Activated CD8-positive, alpha-beta memory T cell treated with anti-CD3 and anti-CD28 coated beads, Interleukin-2, amount 10 ng/mL, durations not matched to agents 7 days and 5 days (primary cell): ENCODE measurements at regions not wholly inside any gene's neighbourhood (a gene's known extent, or its start where the extent isn't known, plus 50 kb on each side); places are given as distances from the start of the nearest gene placed in this dataset.
"Not testable (repeated sequence)": the region's sequence is repeated elsewhere in the genome, so short reads cannot be mapped to it uniquely, and the experiment has no call there.

ENCODE experiments used
- ATAC-seq: fragments of 150-1000 bp; cut with Tn5 transposase; one replicate; pipeline ENCODE4 v1.10.0; 2021; ENCODE audit warnings: moderate library complexity
- CTCF ChIA-PET: fragments of 350-600 bp; sonication (Branson Sonifier 250); formaldehyde crosslinking; loops from one replicate; lab custom pipeline; 2021; ENCODE audit warnings: antibody characterized with exemption; lab: Charles Lee
- DNase-seq: peaks from one replicate; pipeline ENCODE4 v3.0.0-alpha.2; 2020
- H3K27ac Mint-ChIP-seq: one replicate; pipeline ENCODE4 v1.8.0; 2021; ENCODE audit warnings: mild to moderate bottlenecking, mixed read lengths
- H3K27me3 Mint-ChIP-seq: one replicate; pipeline ENCODE4 v1.8.0; 2021; ENCODE audit warnings: mixed read lengths
- H3K36me3 Mint-ChIP-seq: one replicate; pipeline ENCODE4 v1.8.0; 2021; ENCODE audit warnings: mild to moderate bottlenecking, mixed read lengths
- H3K4me1 Mint-ChIP-seq: one replicate; pipeline ENCODE4 v1.8.0; 2021; ENCODE audit warnings: mixed read lengths
- H3K4me3 Mint-ChIP-seq: one replicate; pipeline ENCODE4 v1.8.0; 2021; ENCODE audit warnings: mild to moderate bottlenecking, moderate library complexity, mixed read lengths
- H3K9me3 Mint-ChIP-seq: one replicate; pipeline ENCODE4 v1.8.0; 2022; ENCODE audit warnings: low read depth, mixed read lengths

DNA sequence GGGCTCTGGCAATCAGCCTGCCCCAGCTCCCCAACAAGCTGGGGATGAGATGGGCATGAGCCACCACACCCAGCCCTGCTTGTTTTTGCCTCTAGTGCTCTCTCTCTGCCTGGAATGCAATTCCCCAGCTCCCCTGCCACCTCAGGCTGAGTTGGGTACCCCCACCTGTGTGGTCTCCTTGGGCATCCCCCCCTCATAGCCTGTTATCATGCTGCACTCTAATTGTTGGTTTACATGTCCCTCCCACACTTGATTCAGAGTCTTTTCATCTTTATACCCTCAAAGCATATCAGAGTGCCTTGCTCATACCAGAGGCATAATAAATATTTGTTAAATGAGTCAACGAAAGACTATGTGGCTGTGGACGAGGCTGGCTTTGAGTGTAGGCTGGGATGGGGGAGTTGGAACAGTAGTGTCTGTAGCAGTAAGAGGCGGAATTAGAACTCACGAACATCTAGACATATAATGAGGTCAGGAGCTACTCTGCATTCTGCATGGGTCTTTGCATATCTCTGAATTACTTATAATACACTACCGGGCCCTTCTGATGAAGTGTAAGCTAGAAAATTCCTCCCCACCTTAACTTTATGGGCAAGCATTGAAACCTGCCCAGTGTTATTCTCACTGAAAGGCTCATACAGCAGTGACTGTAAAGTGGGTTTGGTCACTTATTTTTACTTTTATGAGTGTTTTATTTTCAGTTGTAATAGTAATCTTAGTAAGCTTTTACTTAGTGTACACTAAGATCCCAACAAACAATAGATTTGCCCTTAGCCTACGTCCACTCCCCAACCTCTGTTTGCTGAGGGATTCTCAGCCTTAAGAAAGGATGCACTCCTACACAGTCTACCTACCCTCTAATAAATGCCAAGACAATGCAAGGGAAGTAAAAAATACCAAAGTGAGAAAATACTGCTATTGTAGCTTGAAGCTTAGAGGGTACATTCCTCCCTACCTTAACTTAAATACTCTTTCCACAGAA is 58.7 kb downstream of the EDN1 start:
- Mint-ChIP-seq H3K4me3 (no peak overlapping the region), H3K9me3 (peaks cover 2% of the 10 kb centered on the region), H3K36me3 (no peaks in the 10 kb centered on the region), H3K27ac (no peak overlapping the region), H3K4me1 (no peaks in the 10 kb centered on the region), H3K27me3 (no peaks in the 10 kb centered on the region)
- DNase-seq (no peak), ATAC-seq (no peak)
- CTCF ChIA-PET: no interaction called here

DNA sequence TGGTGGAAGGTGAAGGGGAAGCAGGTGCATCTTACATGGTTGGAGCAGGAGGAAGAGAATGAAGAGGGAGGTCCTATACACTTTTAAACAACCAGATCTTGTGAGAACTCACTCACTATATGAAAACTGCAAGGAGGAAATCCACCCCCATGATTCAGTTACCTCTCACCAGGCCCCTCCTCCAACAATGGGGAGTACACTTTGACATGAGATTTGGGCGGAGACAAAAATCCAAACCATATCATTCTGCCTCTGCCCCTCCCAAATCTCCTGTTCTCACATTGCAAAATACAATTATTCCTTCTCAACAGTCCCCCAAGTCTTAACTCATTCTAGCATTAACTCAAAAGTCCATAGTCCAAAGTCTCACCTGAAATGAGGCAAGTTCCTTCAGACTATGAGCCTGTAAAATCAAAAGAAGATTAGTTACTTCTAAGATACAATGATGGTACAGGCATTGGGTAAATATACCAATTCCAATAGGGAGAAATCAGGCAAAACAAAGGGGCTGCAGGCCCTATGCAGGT is 60.5 kb downstream of the EDN1 start:
- CTCF ChIA-PET: no interaction called here
- ATAC-seq: no peak
- Mint-ChIP-seq H3K27ac (no peak overlapping the region), H3K27me3 (no peaks in the 10 kb centered on the region), H3K36me3 (no peaks in the 10 kb centered on the region), H3K4me1 (no peaks in the 10 kb centered on the region), H3K4me3 (no peak overlapping the region), H3K9me3 (peaks cover 2% of the 10 kb centered on the region)
- DNase-seq: no peak

DNA sequence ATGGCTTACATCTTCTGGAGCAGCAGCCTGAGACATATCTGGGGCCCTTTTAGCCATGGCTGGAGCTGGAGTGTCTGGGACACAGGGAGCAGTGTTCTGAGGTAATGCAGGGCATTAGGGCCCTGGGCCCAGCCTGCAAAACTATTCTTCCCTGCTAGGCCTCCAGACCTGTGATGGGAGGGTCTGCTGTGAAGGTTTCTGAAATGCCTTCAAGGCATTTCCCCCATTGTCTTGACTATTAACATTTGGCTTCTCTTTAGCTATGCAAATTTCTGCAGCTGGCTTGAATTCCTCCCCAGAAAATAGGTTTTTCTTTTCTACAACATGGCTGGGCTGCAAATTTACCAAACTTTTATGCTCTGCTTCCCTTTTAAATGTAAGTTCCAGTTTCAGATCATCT is 61.5 kb downstream of the EDN1 start:
- Mint-ChIP-seq H3K4me1 (no peaks in the 10 kb centered on the region), H3K4me3 (no peak overlapping the region), H3K9me3 (peaks cover 2% of the 10 kb centered on the region), H3K36me3 (no peaks in the 10 kb centered on the region), H3K27ac (no peak overlapping the region), H3K27me3 (no peaks in the 10 kb centered on the region)
- no peak for DNase-seq
- CTCF ChIA-PET: no interaction called here
- ATAC-seq: no peak

DNA sequence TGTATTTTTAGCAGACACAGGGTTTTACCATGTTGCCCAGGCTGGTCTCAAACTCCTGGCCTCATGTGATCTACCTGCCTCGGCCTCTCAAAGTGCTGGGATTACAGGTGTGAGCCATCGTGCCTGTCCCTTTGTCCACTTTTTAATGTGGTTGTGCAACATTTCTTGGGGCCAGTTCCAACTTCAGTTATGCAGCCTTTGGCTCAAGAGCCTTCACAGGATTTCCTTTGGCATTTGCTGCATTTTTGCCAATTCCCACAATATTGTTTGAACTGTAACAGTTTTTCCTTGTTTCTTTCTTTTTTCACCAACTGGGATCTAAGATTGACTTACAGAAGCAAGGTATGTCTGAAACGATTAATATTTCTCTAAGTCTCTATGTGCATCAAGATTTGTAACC is 63.6 kb downstream of the EDN1 start:
- Mint-ChIP-seq H3K4me3 (no peak overlapping the region), H3K27ac (no peak overlapping the region), H3K36me3 (no peaks in the 10 kb centered on the region), H3K9me3 (peaks cover 2% of the 10 kb centered on the region), H3K4me1 (no peaks in the 10 kb centered on the region), H3K27me3 (no peaks in the 10 kb centered on the region)
- CTCF ChIA-PET: no interaction called here
- DNase-seq: no peak
- no peak for ATAC-seq

DNA sequence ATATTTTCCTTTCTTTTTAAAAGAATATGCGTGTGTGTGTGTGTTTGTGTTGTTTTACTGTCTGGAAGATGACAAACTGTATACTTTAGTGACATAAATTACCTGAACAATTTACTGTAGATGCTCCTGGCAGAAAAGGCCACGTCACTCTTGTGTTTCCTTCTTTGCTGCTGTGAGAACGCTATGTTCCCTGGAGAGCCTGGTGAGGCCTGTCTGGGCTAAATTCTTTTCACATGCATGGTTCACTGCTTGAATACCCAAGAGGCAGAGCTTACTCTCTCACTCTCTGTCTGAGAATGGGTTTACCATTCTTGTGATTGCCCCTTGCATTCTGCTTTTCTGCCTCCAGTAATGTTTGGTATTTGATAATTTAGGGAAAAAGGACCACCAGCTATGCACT is 64.3 kb downstream of the EDN1 start:
- Mint-ChIP-seq H3K36me3 (no peaks in the 10 kb centered on the region), H3K9me3 (peaks cover 2% of the 10 kb centered on the region), H3K4me1 (no peaks in the 10 kb centered on the region), H3K27ac (no peak overlapping the region), H3K4me3 (no peak overlapping the region), H3K27me3 (no peaks in the 10 kb centered on the region)
- no peak for DNase-seq
- CTCF ChIA-PET: no interaction called here
- ATAC-seq: no peak

DNA sequence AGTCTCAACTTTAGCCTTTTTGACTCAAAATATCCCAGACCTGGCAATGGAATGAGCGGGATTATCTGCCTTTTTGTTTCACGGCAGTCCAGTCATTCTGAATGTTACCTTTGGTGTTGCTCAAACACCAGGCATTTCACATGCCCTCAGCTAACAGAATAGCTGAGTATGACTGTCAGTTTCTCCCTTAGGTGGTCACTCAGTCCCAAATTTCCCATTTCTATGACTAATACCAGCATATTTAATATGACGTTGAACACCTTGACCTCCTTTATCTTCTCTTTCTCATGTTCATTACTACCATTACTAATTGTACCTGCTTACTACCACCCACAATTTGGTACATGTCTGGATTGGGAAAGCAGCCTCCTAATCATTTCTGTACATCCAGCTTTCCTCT is 65.2 kb downstream of the EDN1 start:
- DNase-seq: no peak
- CTCF ChIA-PET: no interaction called here
- H3K4me1 Mint-ChIP-seq: no peaks in the 10 kb centered on the region
- H3K36me3 Mint-ChIP-seq: no peaks in the 10 kb centered on the region
- no peak overlapping the region for H3K27ac Mint-ChIP-seq
- no peak overlapping the region for H3K4me3 Mint-ChIP-seq
- H3K27me3 Mint-ChIP-seq: no peaks in the 10 kb centered on the region
- H3K9me3 Mint-ChIP-seq: peaks cover 2% of the 10 kb centered on the region
- ATAC-seq: no peak

DNA sequence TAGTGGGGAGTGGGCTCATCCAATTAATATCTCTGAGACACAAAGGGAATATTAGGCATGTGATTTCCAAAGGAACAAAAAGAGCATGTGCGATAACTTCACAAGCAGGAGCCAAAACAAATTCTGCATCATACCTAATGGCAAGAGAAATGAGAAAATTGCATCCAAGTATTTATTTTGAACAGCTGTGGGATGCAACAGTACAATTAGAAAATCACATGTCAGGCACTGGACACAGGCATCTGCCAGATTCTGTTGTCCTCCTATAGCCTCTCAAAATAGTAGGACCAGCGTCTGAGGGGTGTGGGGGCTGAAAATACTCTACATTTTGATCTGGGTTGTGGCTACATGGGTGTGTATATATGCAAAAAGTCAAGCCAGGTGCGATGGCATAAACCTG is 66.3 kb downstream of the EDN1 start:
- no peak overlapping the region for H3K27ac Mint-ChIP-seq
- H3K36me3 Mint-ChIP-seq: no peaks in the 10 kb centered on the region
- no peaks in the 10 kb centered on the region for H3K4me1 Mint-ChIP-seq
- no peak for ATAC-seq
- H3K4me3 Mint-ChIP-seq: no peak overlapping the region
- no peaks in the 10 kb centered on the region for H3K27me3 Mint-ChIP-seq
- CTCF ChIA-PET: no interaction called here
- no peak for DNase-seq
- peaks cover 2% of the 10 kb centered on the region for H3K9me3 Mint-ChIP-seq

DNA sequence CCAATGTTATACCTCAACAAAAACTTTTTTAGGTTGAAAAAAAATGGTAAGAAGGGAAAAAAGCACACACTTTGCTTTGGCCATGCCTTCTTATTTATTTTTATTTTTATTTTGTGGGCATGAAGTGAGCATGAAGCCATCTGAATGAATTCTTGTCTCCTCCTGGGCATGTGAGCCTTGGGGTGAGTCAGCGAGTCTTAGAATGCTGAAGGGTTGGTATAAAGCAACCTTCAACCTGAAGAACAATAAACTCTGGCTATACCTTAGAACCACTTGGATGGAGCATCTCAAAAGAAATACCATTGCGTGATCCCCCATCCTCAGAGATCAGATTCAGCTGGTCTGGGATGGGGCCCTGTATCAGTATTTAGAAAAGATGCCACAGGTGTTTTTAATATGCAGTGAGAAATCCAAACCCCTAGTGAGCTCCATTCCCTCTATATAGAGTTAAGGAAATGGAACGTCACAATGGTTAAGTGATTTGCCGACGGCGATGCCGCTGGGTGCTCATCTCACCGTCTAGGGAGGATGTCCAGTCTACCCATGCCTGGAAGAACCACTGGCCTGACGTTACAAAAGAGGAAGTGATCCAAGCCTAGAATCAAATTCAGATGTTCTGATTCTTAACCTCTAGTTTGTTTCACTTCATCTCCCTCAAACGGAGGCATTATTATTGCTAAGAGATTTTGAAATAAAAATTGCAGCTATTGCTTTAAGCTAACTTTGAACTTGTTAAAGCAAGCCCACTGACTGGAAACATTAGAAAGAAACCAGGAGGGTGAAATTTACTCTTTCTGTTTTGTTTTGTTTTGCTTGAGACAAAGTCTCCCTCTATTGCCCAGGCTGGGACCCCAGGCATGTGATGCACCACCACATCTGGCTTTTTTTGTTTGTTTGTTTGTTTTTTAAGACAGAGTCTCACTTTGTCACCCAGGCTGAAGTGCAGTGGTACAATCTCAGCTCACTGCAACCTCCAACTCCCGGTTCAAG is 67.1 kb downstream of the EDN1 start:
- CTCF ChIA-PET: interaction anchor here (0.6 kb wide), 1 partner anchor 373 kb away, joined by 3 read pairs; no protein-coding TSS in a partner anchor
- H3K9me3 Mint-ChIP-seq: peaks cover under 1% of the 10 kb centered on the region
- no peak for ATAC-seq
- no peak for DNase-seq
- H3K4me1 Mint-ChIP-seq: no peaks in the 10 kb centered on the region
- H3K36me3 Mint-ChIP-seq: no peaks in the 10 kb centered on the region
- H3K4me3 Mint-ChIP-seq: no peak overlapping the region
- no peak overlapping the region for H3K27ac Mint-ChIP-seq
- no peaks in the 10 kb centered on the region for H3K27me3 Mint-ChIP-seq

DNA sequence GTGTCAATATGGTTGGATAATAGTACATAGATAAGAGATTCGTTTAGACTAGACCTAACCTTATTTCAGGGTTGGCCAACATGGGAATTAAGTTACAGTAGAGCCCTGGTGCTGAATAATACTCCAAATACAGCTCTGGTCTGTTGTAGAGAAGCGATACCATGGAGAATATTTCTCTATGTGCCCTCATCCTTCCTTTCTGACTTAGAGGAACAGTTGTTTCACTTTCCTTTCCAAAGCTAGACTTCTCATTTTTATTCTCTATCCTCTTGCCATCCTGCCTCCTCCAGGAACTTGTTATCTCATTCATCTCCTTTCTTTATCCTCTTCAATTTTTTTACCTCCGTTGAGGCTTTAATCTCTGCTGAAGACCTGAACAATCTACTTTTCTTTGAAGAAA is 68.9 kb downstream of the EDN1 start:
- H3K4me1 Mint-ChIP-seq: no peaks in the 10 kb centered on the region
- H3K27ac Mint-ChIP-seq: no peak overlapping the region
- H3K9me3 Mint-ChIP-seq: no peaks in the 10 kb centered on the region
- no peak overlapping the region for H3K4me3 Mint-ChIP-seq
- CTCF ChIA-PET: no interaction called here
- no peak for DNase-seq
- no peak for ATAC-seq
- H3K27me3 Mint-ChIP-seq: no peaks in the 10 kb centered on the region
- H3K36me3 Mint-ChIP-seq: no peaks in the 10 kb centered on the region

DNA sequence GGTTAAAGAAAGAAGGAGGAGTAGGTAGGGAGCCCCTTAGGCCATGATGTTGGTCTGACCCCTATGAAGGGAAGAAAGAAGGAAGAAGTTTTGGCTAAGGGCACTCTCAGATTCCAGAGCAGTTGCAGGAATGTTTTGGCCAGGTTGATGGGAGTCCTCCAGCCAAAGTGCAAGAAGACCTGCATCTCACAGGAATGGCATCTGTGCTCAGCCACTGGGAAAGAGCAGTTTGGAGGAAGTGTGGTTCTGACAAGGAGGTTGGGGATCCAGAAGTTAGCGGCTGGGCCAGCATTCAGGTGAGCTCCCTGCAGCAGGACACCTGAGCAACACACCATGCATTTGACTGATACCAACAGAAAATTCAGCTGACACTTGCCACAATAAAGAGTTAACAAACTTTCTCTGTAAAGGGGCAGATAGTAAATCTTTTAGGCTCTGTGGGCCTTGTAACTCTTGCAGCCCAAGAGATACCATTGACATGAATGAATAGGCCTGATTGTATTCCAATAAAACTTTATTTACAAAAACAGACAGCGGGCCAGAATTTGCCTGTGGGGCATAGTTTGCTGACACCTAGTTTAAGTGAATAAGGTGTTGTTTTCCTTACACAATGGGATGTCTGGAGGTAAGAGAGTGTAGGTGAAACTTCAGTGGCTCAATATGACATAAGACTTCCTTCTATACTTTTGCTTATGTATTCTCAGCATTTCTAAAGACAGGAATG is 71.0 kb downstream of the EDN1 start:
- H3K4me1 Mint-ChIP-seq: no peaks in the 10 kb centered on the region

DNA sequence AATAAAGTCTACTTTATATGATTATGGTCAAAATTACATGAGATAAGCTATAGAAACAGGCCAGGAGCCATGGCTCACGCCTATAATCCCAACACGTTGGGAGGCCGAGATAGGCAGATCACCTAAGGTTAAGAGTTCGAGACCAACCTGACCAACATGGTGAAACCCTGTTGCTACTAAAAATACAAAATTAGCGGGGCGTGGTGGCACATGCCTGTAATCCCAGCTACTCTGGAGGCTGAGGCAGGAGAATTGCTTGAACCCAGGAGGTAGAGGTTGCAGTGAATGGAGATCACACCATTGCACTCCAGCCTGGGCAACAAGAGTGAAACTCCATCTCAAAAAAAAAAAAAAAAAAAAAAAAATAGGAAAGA is 73.1 kb downstream of the EDN1 start:
- H3K4me1 Mint-ChIP-seq, H3K9me3 Mint-ChIP-seq, DNase-seq, H3K36me3 Mint-ChIP-seq, ATAC-seq, H3K4me3 Mint-ChIP-seq, H3K27me3 Mint-ChIP-seq, H3K27ac Mint-ChIP-seq, CTCF ChIA-PET: not testable (repeated sequence)

More for the DNA sequence above, 71.0 kb downstream of the EDN1 start:
- ATAC-seq (no peak), DNase-seq (no peak)
- H3K9me3 Mint-ChIP-seq: no peaks in the 10 kb centered on the region
- CTCF ChIA-PET: no interaction called here
- no peak overlapping the region for H3K27ac Mint-ChIP-seq
- no peaks in the 10 kb centered on the region for H3K36me3 Mint-ChIP-seq
- H3K4me3 Mint-ChIP-seq: no peak overlapping the region
- H3K27me3 Mint-ChIP-seq: no peaks in the 10 kb centered on the region

DNA sequence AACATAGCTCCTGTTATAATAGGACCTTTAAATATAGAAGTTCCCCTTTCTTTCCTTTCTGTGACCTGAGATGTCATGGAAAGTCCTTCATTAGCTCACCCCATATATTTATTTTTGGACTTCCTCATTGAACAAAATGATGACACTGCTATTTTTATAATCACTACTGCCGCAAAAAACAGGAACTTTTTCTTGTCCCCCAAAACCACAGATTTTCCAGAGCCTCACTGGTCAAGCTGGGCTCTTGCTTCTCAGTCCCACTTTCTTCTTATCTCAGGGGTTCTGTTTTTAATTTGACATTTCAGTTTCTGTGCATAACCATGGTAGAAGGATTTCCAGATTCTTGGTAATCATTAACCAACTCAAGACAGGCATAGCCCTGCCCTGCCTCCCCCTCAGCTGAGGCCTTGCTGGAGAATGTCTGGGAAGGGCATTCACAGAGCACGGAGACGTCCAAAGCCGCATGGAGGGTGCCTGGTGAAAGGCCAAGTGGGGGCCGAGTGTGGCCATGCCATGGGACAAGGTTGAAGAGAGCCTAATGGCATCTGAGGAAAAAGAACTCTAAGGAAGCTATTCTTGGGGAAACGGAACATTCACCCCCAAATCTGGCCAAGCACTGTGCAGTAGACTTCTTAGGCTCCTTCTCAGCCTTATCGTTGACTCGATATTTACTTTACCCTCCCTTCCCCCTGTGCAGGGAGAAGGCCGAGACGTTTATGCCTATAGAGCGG is 73.7 kb downstream of the EDN1 start:
- no peaks in the 10 kb centered on the region for H3K27me3 Mint-ChIP-seq
- no peak for DNase-seq
- no peak overlapping the region for H3K4me3 Mint-ChIP-seq
- ATAC-seq: no peak
- no peaks in the 10 kb centered on the region for H3K4me1 Mint-ChIP-seq
- no peak overlapping the region for H3K27ac Mint-ChIP-seq
- H3K36me3 Mint-ChIP-seq: no peaks in the 10 kb centered on the region
- no peaks in the 10 kb centered on the region for H3K9me3 Mint-ChIP-seq
- CTCF ChIA-PET: no interaction called here
